ENCODE measurements at regions not wholly inside any gene's neighbourhood (a gene's known extent, or its start where the extent isn't known, plus 50 kb on each side); places are given as distances from the start of the nearest gene placed in this dataset.

DNA sequence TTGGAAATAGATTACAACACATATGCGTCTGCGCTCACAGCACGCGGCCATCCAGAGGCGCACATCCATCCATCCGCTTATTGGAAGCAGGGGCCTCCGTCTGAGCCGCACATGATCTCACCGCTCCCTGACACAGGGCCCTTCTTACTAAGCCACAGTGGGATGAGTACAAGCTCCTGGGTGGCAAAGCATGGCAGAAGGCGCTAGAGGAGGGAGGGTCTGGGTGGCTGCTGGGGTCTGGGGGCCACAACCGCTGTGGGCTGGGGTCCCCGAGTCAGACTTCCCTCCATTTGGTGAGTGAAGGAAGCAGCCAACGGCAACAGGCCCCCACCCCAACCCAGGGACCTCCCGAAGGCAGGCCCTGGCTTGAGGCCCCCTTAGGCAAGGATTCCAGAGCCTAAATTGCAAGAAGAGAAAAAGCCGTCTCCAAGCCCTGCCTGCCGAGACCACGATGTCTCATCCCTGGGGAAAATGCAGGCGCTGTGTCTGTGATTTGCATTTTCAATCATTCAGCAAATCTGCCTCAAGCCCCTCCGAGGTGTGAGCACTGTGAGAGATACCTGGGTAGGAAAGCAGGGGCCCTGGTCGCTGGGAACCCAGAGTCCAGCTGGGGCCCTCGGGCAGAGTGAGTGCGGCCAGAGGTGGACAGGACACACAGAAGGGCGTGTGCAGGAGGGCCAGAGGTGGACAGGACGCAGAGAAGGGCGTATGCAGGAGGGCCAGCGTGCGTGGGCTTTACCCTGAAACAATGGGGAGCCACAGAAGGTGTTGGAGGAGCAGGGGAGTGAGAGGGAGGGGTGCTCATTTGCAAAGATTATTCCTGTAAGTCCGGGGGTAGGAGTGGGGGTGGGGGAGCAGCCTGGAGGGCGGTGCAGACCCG lies 135.7 kb downstream of the OLFM1 start:
- TF ChIP-seq, protein P1, sequence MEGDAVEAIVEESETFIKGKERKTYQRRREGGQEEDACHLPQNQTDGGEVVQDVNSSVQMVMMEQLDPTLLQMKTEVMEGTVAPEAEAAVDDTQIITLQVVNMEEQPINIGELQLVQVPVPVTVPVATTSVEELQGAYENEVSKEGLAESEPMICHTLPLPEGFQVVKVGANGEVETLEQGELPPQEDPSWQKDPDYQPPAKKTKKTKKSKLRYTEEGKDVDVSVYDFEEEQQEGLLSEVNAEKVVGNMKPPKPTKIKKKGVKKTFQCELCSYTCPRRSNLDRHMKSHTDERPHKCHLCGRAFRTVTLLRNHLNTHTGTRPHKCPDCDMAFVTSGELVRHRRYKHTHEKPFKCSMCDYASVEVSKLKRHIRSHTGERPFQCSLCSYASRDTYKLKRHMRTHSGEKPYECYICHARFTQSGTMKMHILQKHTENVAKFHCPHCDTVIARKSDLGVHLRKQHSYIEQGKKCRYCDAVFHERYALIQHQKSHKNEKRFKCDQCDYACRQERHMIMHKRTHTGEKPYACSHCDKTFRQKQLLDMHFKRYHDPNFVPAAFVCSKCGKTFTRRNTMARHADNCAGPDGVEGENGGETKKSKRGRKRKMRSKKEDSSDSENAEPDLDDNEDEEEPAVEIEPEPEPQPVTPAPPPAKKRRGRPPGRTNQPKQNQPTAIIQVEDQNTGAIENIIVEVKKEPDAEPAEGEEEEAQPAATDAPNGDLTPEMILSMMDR (IDR thresholded peaks at IDR 0.05) = no peak
- TF ChIP-seq POLR2A (IDR thresholded peaks at IDR 0.05) = no peak
